Posterior cingulate gyrus (tissue), 11 donors: ENCODE measurements at regions not wholly inside any gene's neighbourhood (a gene's known extent, or its start where the extent isn't known, plus 50 kb on each side); places are given as distances from the start of the nearest gene placed in this dataset.
"Not testable (repeated sequence)": the region's sequence is repeated elsewhere in the genome, so short reads cannot be mapped to it uniquely, and the experiment has no call there.

ENCODE experiments used
- DNase-seq, 10 donors: peaks; one replicate each; pipeline versions ENCODE4 v3.0.0 to v3.0.0-alpha.2; 2020 to 2021; ENCODE audit warnings: mixed read lengths in 3 of 10
- intact Hi-C: fragments of 100-400 bp; cut with DNase I; formaldehyde crosslinking; loops from one replicate; pipeline ENCODE4 v1.15.1; 2023

GRCh38 chr9:97248252-97248651, 59.2 kb upstream of the CCDC180 start:
- intact Hi-C loops: not testable (repeated sequence)

GRCh38 chr9:97243606-97244005, 63.9 kb upstream of the CCDC180 start:
- intact Hi-C loops: no loop called here

More at GRCh38 chr9:97248252-97248651, 59.2 kb upstream of the CCDC180 start:
- not testable (repeated sequence) for DNase-seq

GRCh38 chr9:97241430-97241829, 66.0 kb upstream of the CCDC180 start:
- DNase-seq, intact Hi-C loops: not testable (repeated sequence)

More at GRCh38 chr9:97243606-97244005, 63.9 kb upstream of the CCDC180 start:
- no peak for DNase-seq

GRCh38 chr9:97237951-97238889, 69.2 kb upstream of the CCDC180 start:
- intact Hi-C loops: no loop called here

GRCh38 chr9:97237311-97237786, 70.1 kb upstream of the CCDC180 start:
- peak in 3 of 10 donors; percentile 12 to 70 (median 18) for DNase-seq
- intact Hi-C loops: no loop called here

More at GRCh38 chr9:97237951-97238889, 69.2 kb upstream of the CCDC180 start:
- peak; percentile 78 to 99 (median 90) for DNase-seq

- DNase-seq, intact Hi-C loops: not testable (repeated sequence)
These were observed 74.5 kb upstream of the CCDC180 start for GRCh38 chr9:97233009-97233400.

GRCh38 chr9:97232060-97233008, 75.1 kb upstream of the CCDC180 start:
- intact Hi-C loops, DNase-seq: not testable (repeated sequence)

- peak; percentile 22 to 91 (median 44) for DNase-seq
- intact Hi-C loops: not testable (repeated sequence)
These were observed 85.1 kb upstream of the CCDC180 start for GRCh38 chr9:97222393-97222792.

GRCh38 chr9:97221478-97222355, 85.7 kb upstream of the CCDC180 start:
- DNase-seq: peak; percentile 43 to 95 (median 70)
- intact Hi-C loops: not testable (repeated sequence)

GRCh38 chr9:97220894-97221477, 86.5 kb upstream of the CCDC180 start:
- peak in 6 of 10 donors; percentile 8 to 86 (median 37) for DNase-seq
- intact Hi-C loops: no loop called here

GRCh38 chr9:97220396-97220795, 87.1 kb upstream of the CCDC180 start:
- intact Hi-C loops, DNase-seq: not testable (repeated sequence)

- DNase-seq, intact Hi-C loops: not testable (repeated sequence)
These were observed 87.9 kb upstream of the CCDC180 start for GRCh38 chr9:97219443-97220140.

- intact Hi-C loops: not testable (repeated sequence)
These were observed 92.3 kb upstream of the CCDC180 start for GRCh38 chr9:97215127-97215526.

GRCh38 chr9:97214556-97214955, 92.9 kb upstream of the CCDC180 start:
- intact Hi-C loops, DNase-seq: not testable (repeated sequence)

More at GRCh38 chr9:97215127-97215526, 92.3 kb upstream of the CCDC180 start:
- not testable (repeated sequence) for DNase-seq

- intact Hi-C loops, DNase-seq: not testable (repeated sequence)
These were observed 107.8 kb upstream of the CCDC180 start for GRCh38 chr9:97199683-97200082.

GRCh38 chr9:97193767-97194166, 113.7 kb upstream of the CCDC180 start:
- intact Hi-C loops, DNase-seq: not testable (repeated sequence)

- DNase-seq: no peak
- intact Hi-C loops: no loop called here
These were observed 118.9 kb upstream of the CCDC180 start for GRCh38 chr9:97188545-97188944.

GRCh38 chr9:97187706-97188105, 119.8 kb upstream of the CCDC180 start:
- intact Hi-C loops, DNase-seq: not testable (repeated sequence)
